ENCODE measurements at regions not wholly inside any gene's neighbourhood (a gene's known extent, or its start where the extent isn't known, plus 50 kb on each side); places are given as distances from the start of the nearest gene placed in this dataset.
A peak's percentile ranks its signal among the peaks of the same experiment; 100 is the strongest.

DNA sequence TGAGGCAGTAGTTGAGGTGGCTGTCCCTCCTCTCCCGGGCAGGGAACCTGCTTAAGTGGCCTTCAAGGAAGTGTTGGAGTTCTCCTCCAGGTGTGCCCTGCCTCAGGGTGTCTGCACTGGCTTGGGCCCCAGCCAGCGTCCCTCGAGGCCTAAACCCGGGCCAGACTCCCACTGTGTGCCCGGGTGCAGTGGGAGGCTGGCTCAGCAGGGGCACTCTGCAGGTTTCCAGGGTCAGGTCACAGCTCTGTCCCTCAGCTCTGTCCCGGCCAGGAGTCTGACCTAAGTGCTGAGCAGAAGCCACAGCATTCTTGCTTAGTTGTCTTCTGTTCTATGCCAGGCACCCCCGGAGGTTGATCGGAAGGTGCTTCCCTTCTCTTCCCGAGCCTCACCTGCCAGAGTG, 69.0 kb upstream of the OTOS start:
- no peak for DNase-seq

DNA sequence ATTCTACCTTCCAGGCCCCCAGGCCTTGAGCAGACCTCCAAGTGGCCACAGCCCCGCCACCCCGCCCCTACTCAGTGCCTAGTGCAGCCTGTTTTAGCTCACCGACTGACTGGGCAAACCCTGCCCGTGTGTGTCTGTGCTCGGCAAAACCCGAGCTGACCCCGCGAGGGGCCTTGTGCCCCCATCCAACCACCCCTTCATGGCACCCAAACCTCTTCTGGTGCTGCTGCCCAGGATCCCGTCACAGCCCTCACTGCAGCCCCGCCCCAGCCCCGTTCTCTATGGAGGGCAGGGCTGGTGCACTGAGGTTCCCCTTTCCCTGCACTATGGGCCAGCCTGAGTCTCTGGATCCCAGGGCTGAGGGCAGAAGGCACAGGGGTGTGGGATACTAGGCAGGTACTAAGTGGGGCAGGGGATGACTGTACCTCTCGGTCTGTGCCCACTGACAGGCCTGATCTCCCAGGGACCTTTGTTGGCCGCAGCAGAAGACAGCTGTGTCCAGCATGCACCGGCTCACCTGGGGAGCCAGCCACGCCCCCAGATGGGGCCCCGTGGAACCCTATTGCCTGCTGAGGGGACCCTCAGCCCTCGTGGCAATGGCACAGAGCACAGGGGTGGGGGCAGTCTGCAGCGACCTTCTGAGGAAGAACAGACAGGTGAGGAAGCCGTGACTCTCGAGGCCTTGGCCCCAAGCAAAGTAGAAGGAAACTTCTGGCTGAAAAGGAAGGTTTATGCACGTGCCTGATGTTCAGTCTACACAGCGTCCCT, 69.9 kb upstream of the OTOS start:
- DNase-seq = no peak

- no peak for DNase-seq
Measured at GRCh38 chr2:240211096-240211495, 70.6 kb upstream of the OTOS start.

GRCh38 chr2:240211598-240212424, 71.4 kb upstream of the OTOS start:
- no peak for DNase-seq

DNA sequence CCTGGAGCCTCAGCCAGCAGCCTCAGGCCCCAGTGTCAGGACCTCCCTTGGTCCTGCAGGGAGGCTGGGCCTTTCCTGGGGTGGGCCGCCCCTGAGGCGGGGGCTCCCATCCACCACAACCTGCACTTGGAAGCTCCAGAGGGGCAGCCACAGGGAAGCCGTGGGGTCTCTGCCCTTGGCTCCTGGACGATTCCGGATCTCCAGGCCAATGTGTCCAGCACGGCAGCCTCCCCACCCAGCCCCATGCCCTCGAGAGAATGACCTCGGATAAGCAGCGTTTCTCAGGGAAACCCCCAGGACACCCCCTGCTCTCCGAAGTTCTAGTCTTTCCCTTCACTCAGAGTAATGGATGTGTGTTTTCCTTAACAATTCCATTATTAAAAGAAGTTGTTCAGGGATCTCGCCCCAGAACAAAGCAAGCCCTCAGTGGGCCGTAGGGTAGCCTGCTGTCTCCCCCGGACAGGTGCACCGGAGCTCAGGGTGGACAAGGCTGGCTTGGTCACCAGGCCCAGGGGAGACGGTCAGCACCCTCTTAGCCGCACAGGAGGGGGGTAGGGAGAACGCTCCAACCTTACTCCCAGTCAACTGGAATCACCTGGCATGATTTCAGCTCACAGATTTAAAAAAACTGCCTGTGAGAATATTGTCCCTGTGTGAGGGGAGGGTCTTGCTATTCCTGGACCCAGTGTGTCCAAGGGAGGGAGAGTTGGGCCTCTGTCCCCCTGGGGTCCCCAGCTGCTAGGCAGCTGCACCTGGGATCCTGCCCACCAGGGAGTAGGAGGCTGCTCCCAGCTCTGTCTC, 72.2 kb upstream of the OTOS start:
- DNase-seq = no peak

- DNase-seq = no peak
Measured at GRCh38 chr2:240213226-240213475, 72.7 kb upstream of the OTOS start.

DNA sequence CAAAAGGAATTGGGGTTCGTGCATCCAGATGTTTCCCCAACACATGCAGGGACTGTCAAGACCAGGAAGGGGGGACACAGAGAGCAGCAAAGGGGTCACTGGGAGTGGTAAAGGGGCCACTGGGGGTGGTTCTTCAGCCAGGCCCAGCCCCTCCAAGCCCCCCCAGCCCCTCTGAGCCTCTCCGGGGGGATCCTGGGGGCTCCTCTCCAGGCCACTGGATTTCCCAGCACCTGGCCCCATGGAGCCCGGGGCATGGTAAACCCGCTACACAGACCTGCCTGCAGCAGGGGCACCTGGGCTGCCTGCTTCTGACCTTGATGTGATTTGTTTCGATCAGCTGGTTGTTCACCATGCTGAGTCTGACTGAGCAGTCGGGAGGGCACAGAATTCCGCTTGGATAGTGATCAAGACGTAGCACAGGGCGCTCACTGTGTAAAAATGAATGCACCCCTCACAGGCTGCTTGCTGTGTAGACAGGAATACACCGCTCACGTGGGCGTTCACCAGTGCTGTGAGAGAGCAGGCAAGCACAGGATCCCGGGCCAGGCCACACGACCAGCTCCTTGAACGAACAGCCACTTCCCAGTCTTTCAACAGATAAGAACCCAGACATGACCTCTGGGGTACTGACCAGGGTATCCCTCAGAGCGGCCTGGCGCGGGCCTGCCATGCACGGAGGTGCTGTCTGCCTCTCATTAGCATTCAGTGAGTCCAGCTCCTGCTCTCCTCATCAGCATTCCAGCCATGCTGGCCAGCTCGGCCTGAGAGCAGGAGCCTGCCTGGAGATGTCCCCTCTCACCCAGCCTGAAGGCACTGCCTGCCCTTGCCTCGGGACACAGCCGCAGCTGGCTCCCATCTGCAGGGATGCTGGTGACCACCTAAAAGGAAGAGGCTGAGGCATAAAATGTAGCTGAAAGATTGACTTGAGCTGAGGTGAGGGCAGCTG, 73.3 kb upstream of the OTOS start:
- no peak for DNase-seq

DNA sequence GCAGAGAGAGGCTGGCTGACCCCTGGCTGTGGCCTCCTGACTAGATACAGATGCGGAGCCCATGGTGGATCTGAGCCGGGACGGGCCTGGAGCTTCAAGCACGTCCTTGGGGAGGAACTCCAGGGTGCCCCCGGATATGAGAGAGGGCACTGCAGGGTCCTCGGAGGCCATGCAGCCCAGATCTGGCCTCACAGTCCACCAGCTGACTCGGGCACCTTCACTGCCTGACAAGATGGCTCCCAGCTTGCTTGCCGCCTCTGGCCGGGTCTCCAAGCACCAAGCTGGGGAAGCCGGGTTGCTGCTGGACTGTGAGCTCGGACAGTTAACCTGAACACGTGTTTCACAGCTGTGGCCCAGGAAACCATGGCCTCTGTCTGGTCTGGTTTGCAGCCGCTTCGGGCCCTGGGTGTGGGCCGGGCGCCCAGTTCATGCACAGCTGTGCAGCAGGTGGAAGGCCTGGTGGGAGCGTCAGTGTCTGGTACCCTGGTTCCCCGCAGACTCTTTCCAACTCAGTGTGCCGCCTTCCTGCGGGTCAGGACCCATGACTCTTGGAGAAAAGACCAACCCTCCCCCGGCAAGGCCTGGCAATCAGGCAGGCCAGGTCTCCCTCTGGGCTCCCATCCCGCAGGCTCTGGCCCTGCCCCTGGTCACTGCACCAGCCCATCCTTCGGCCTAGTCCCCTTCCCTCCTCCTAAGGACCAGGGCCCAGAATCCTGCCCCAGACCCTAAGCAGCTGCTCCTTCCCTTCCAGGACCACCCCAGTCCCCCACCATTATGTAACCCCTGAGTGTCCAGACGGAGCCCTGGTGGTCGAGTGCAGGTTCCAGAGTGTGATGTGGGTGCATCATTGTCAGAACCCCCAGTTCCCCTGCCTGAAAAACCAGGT, 74.6 kb upstream of the OTOS start:
- DNase-seq = no peak

GRCh38 chr2:240215676-240216051, 75.2 kb upstream of the OTOS start:
- no peak for DNase-seq

DNA sequence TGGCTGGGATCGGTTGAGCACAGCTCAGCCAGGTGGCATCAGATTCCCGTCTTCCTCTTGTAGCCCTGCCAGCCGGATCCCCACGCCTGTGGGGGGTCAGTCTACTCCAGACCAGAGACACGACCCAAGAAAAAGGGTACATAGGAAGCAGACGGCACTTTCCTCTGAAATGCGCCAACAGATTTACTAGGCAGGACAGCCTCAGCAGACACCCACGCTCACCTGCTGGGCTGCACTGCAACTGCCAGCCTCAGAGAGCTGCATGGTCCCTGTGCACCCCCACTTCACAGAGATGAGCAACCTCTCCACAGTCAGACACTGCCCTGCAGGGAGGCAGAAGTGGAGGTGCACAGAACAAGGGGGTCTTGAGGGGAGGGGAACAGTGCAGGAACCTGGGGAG, 75.7 kb upstream of the OTOS start:
- DNase-seq = no peak

DNA sequence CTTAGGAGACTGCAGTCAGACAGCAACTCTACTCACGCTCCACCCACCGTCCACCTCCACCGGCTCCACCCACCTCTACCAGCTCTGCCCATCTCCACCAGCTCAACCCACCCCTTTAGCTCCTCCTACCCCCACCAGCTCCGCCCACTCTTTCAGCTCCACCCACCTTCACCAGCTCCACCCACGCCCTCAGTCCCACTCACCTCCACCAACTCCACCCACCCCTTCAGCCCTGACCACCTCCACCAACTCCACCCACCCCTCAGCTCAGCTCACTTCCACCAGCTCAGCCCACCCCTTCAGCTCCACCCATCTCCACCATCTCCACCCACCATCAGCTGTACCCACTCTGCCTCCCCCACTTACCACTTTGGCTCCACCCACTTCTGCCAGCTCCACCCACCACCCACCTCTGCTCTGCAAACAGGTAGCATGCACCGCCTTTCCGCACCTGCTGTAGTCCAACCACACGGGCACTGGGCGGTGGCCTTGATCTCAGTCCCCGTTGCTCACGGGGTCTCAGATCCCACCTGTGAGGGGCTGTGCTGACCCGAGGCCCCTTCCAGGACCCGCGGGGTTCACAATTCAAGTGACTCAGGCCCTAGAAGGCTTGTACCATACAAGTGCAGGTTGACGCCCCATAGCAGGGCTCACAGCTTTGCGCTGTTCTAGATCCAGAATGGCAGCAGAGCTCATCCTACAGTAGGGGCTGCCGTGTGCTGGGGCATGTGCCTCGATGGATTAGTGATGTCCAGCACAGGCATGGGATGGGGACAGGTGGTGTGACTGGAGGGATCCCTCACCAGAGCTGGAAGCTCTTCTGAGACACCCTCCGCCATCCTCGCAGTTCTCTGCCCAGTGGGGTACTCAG, 77.2 kb upstream of the OTOS start:
- no peak for DNase-seq

GRCh38 chr2:240219208-240219890, 78.9 kb upstream of the OTOS start:
- no peak for DNase-seq

DNA sequence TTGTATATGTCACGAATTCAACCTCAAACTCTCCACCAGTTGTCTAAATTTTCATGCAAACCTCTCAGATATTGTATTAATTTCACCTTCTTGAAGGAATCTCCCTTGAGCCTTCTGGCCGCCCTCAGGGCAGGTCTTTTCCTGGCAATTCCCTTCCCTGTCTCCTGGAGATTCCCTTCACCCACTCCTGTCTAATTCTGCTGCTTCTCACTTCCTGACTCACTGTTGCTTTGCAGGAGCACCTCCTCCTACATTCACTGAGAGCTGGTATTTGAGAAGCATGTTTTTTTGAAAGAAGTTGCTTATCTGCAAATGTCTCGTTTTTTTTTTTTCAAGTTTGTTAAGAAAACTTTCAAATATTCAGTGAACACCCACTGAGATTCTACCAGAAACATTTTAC, 79.9 kb upstream of the OTOS start:
- no peak for DNase-seq

DNA sequence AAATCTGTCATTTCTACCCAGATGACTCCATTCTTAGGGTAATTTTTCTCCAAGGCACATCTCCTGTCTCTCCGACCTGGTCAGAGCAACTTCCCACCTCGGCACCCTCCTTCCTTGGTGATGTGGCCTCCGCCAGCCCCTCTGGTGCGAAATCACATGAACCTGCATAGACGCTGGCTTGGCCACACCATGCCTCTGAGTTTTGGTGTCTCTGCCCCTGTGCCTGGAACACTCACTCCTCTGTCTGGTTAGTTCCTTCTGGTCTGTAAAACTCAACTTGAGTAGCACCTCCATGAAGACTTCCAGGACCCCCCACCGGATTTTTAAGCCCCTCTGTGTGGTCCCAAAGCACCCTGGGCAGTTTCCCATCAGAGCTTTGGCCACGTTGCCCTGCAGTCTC, 83.2 kb upstream of the OTOS start:
- DNase-seq = no peak

- no peak for DNase-seq
Measured at GRCh38 chr2:240224676-240225075, 84.2 kb upstream of the OTOS start.

DNA sequence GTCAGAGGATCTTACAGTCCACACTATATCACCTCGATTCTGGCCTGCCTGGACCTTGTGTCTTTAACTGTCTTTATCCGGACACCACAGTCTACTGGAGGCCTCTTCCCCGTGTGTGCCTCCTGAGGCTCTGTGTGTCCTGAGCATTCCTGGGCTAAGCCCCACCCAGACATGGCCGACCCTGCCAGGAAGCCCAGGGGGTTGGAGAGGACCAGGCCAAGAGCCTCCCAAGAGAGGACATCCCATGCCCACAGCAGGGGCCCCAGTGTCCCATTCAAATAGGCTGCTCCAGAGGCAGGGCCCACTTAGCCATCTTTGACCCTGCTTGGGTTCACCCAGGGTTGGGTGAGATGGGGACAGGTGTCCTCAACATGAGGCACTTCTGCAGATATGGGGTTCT, 84.7 kb upstream of the OTOS start:
- no peak for DNase-seq

DNA sequence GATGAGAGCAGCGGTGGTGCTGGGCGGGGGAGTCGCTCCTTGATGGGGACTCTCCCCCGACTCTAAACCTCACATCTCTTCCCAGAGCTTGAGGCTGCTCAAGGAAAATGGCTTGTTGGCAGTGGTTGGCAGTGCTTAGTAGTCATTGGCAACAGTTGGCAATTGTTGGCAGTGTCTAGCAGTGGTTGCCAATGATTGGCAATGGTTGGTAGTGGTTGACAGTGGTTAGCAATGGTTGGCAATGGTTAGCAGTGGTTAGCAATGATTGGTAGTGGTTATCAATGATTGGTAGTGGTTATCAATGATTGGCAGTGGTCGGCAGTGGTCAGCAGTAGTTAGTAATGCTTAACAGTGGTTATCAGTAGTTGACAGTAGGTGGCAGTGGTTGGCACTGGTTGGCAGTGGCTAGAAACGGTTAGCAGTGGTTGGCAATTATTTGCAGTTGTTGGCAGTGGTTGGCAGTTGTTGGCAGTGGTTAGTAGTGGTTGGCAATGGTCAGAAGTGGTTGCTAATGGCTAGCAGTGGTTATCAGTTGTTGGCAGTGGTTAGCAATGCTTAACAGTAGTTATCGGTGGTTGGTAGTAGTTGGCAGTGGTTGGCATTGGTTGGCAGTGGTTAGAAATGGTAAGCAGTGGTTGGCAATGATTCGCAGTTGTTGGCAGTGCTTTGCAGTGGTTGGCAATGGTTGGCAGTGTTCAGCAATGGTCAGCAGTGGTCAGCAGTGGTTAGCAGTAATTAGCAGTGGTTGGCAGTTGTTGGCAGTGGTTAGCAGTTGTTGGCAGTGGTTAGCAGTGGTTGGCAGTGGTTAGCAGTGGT, 85.4 kb upstream of the OTOS start:
- DNase-seq = no peak

GRCh38 chr2:240226672-240227537, 86.4 kb upstream of the OTOS start:
- DNase-seq = peak in 1 of 2 experiments; percentile 36
